Tibial artery (tissue), 4 donors: ENCODE measurements at regions not wholly inside any gene's neighbourhood (a gene's known extent, or its start where the extent isn't known, plus 50 kb on each side); places are given as distances from the start of the nearest gene placed in this dataset.

Experiments used
- DNase-seq, 2 donors: peaks; one replicate each; pipeline ENCODE4 v3.0.0-alpha.2; 2019
- H3K27ac ChIP-seq, 2 donors: fragments of 200-600 bp; sonication (generic) in 1 of 2; 1 replicate in 1 of 2; 2 replicates in 1 of 2; pipeline ENCODE4 v1.5.1; 2018 to 2019; ENCODE audit warnings: mild to moderate bottlenecking in 1 of 2
- H3K27me3 ChIP-seq, 2 donors: fragments of 200-600 bp; sonication (generic) in 1 of 2; one replicate each; pipeline versions ENCODE4 v1.5.1 to v1.6.0; 2016 to 2019
- H3K36me3 ChIP-seq, 3 donors: fragments of 200-600 bp; sonication (generic) in 2 of 3; one replicate each; pipeline ENCODE4 v1.5.1; 2016 to 2019; ENCODE audit warnings: mild to moderate bottlenecking in 2 of 3
- H3K4me1 ChIP-seq, 4 donors: fragments of 200-600 bp; sonication (generic) in 2 of 4; 1 replicate in 3 of 4; 2 replicates in 1 of 4; pipeline ENCODE4 v1.5.1; 2016 to 2019
- H3K4me3 ChIP-seq, 2 donors: fragments of 200-600 bp; sonication (generic) in 1 of 2; 1 replicate in 1 of 2; 2 replicates in 1 of 2; pipeline ENCODE4 v1.5.1; 2018 to 2019; ENCODE audit warnings: mild to moderate bottlenecking in 2 of 2
- H3K9me3 ChIP-seq, 3 donors: fragments of 200-600 bp; sonication (generic) in 1 of 3; one replicate each; pipeline ENCODE4 v1.5.1; 2016 to 2019
- intact Hi-C: fragments of 100-400 bp; cut with DNase I; formaldehyde crosslinking; loops from one replicate; pipeline ENCODE4 v1.15.0; 2023; ENCODE audit warnings: low total_unique reads
- TF ChIP-seq, protein P1 (sequence below), 2 experiments: fragments of 200-600 bp in 1 of 2; fragments of 450-650 bp in 1 of 2; IDR thresholded peaks; one replicate each; pipeline ENCODE4 v1.5.1; 2017 to 2019; ENCODE audit warnings: antibody characterized with exemption in 2 of 2, mild to moderate bottlenecking in 1 of 2, moderate library complexity in 1 of 2

DNA sequence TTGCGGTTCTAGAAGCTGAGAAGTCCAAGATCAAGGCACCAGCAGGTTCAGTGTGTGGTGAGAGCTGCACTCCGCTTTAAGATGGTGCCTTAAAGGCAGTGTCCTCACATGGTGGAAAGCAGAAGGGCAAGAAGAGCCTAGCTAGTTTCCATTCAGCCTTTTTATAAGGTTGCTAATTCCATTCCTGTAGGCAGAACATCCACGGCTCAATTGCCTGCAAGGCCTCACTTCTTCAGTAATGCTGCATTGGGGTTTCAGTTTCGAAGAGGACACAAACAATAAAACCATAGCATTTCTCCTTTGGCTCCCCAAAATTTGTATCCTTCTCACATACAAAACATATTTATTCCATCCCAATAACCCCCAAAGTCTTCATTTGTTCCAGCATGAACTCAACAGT lies 109.5 kb upstream of the KCND2 start:
- Histone ChIP-seq H3K27ac (no peak overlapping the region), H3K4me1 (peaks cover 0 to 16% (median 6%) of the 10 kb centered on the region in 4 donors), H3K36me3 (no peaks in the 10 kb centered on the region), H3K9me3 (no peaks in the 10 kb centered on the region), H3K27me3 (no peaks in the 10 kb centered on the region), H3K4me3 (no peak overlapping the region)
- TF ChIP-seq, protein P1, sequence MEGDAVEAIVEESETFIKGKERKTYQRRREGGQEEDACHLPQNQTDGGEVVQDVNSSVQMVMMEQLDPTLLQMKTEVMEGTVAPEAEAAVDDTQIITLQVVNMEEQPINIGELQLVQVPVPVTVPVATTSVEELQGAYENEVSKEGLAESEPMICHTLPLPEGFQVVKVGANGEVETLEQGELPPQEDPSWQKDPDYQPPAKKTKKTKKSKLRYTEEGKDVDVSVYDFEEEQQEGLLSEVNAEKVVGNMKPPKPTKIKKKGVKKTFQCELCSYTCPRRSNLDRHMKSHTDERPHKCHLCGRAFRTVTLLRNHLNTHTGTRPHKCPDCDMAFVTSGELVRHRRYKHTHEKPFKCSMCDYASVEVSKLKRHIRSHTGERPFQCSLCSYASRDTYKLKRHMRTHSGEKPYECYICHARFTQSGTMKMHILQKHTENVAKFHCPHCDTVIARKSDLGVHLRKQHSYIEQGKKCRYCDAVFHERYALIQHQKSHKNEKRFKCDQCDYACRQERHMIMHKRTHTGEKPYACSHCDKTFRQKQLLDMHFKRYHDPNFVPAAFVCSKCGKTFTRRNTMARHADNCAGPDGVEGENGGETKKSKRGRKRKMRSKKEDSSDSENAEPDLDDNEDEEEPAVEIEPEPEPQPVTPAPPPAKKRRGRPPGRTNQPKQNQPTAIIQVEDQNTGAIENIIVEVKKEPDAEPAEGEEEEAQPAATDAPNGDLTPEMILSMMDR (IDR thresholded peaks at IDR 0.05) = no peak
- no peak for DNase-seq
- intact Hi-C loops = no loop called here

DNA sequence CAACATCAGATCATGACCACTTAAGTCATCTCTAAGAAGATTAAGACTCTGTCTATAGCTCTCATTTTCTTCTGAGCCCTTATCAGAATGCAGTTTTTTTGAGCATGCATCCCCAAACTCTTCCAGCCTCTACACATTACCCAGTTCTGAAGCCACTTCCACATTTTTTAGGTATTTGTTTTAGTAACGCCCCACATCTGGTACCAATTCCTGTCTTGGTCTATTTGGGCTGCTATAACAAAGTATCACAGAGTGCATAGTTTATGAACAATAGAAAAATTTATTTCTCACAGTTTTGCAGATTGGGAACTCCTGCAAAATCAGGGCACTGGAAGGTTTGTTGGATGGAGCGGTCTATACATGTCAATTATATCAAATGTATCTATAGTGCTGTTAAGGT lies 107.7 kb upstream of the KCND2 start:
- no peak for DNase-seq
- TF ChIP-seq, protein P1 (IDR thresholded peaks at IDR 0.05) = no peak
- Histone ChIP-seq H3K9me3 (no peaks in the 10 kb centered on the region), H3K27me3 (no peaks in the 10 kb centered on the region), H3K36me3 (no peaks in the 10 kb centered on the region), H3K27ac (no peak overlapping the region), H3K4me1 (peaks cover 0 to 32% (median 8%) of the 10 kb centered on the region in 4 donors), H3K4me3 (no peak overlapping the region)
- intact Hi-C loops = no loop called here

DNA sequence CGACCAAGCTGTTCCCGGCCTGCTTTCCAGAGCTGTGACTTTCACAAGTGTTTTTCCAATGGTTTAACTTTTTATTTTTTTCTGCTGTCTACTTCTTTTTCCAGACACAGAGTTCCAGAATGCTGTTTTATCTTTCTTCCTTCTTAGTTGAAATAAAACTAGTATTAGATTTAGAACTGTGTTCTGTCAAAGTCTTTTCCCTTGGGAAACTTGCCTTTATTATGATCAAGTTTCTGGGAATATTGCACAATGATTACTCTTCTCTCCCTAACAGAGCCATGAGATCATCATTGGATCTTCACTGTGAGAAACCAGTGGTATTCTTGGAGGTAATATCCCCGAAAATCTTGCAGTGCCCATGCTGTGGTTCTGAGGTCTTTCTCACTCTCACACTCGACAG lies 104.9 kb upstream of the KCND2 start:
- intact Hi-C loops = no loop called here
- peak in 1 of 2 donors; percentile 22 for DNase-seq
- H3K27ac ChIP-seq = peak overlapping the region; percentile 60 to 75

DNA sequence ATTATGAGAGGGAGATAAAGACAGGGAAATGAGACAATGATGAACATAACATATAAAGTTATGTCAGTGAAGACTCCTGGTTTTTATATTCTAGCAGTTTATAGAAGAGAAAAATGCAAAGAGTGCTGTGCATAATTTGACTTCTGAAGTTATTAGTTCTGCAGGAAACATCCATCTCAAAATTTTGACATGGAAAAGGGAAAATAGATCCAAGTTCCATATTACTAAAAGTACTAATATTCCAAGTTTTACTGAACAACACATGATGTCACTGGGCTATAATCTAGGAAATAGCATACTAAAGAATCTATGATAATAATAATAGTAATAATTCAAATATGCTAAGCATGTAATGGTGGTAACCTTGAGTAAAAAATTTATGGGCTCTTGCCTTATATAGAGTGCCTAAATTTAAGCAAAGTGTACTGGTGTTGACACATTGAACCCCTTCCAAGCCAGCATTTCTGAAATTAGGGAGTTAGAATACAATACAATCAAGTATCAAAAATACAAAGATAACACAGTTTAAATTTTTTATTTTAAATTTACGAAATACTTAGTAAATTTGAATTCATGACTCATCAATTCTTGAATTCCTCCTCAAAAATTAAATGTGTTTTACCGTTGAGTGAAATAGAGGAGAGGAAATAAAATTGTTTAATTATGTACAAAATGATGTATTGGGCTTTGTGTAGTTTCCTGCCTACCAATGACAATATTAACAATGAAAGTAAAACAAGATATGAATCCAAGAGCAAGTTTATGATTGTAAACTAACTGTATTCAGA lies 102.8 kb upstream of the KCND2 start:
- intact Hi-C loops = no loop called here
- Histone ChIP-seq H3K9me3 (no peaks in the 10 kb centered on the region), H3K4me3 (no peak overlapping the region), H3K4me1 (peaks cover 0 to 66% (median 11%) of the 10 kb centered on the region in 4 donors), H3K27me3 (no peaks in the 10 kb centered on the region), H3K36me3 (no peaks in the 10 kb centered on the region), H3K27ac (peak overlapping the region; percentile 47 to 66)
- DNase-seq = no peak
- TF ChIP-seq, protein P1 (IDR thresholded peaks at IDR 0.05) = no peak

More for the DNA sequence above, 104.9 kb upstream of the KCND2 start:
- no peaks in the 10 kb centered on the region for H3K36me3 ChIP-seq
- TF ChIP-seq, protein P1 (IDR thresholded peaks at IDR 0.05) = no peak
- H3K4me1 ChIP-seq = peaks cover 0 to 57% (median 11%) of the 10 kb centered on the region in 4 donors
- no peak overlapping the region for H3K4me3 ChIP-seq
- H3K9me3 ChIP-seq = no peaks in the 10 kb centered on the region
- no peaks in the 10 kb centered on the region for H3K27me3 ChIP-seq

DNA sequence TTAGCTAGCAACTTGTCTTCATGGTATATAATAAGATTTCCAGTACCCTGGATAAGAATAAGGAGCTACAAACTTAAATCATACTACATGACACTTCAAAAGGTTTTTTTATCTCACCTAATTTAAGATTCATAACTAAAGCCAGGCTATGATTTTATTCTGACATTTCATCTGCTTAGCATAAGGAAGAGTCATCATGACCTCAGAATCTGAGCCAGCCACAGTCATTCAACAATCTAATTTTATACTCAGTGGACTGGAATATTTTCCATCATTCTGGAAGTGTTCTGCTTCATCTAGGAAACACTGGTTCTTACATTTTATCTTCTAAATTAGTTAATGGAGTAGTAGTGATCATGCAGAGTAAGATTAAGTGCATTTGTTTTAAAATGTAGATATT lies 102.1 kb upstream of the KCND2 start:
- Histone ChIP-seq H3K9me3 (no peaks in the 10 kb centered on the region), H3K4me3 (no peak overlapping the region), H3K27ac (peak overlapping the region; percentile 47 to 66), H3K27me3 (no peaks in the 10 kb centered on the region), H3K4me1 (peaks cover 0 to 66% (median 11%) of the 10 kb centered on the region in 4 donors), H3K36me3 (no peaks in the 10 kb centered on the region)
- TF ChIP-seq, protein P1 (IDR thresholded peaks at IDR 0.05) = no peak
- DNase-seq = no peak
- intact Hi-C loops = no loop called here
